ENCODE measurements at regions not wholly inside any gene's neighbourhood (a gene's known extent, or its start where the extent isn't known, plus 50 kb on each side); places are given as distances from the start of the nearest gene placed in this dataset.

- CTCF ChIA-PET, result no interaction called here
- ATAC-seq (ENCODE audit: low read depth) (no peak), DNase-seq (no peak)
- no peaks in the 10 kb centered on the region for H3K27me3 Mint-ChIP-seq
- H3K4me3 Mint-ChIP-seq, result no peak overlapping the region
- intact Hi-C loops (cut with micrococcal nuclease), result no loop called here
- H3K36me3 Mint-ChIP-seq (ENCODE audit: low read depth), result no peaks in the 10 kb centered on the region
- peaks cover 12% of the 10 kb centered on the region for H3K9me3 Mint-ChIP-seq
- POLR2A ChIA-PET, result no interaction called here
- H3K4me1 Mint-ChIP-seq, result no peaks in the 10 kb centered on the region
- no peak for TF ChIP-seq CTCF (IDR thresholded peaks at IDR 0.05)
- H3K27ac Mint-ChIP-seq, result no peak overlapping the region
These were observed 134.2 kb upstream of the PAQR3 start for GRCh38 chr4:79073471-79073870.

GRCh38 chr4:79065262-79065661, 126.0 kb upstream of the PAQR3 start:
- Mint-ChIP-seq H3K4me1 (no peaks in the 10 kb centered on the region), H3K36me3 (ENCODE audit: low read depth) (no peaks in the 10 kb centered on the region), H3K27me3 (no peaks in the 10 kb centered on the region), H3K9me3 (no peaks in the 10 kb centered on the region), H3K27ac (no peak overlapping the region), H3K4me3 (no peak overlapping the region)
- TF ChIP-seq CTCF (IDR thresholded peaks at IDR 0.05), result no peak
- POLR2A ChIA-PET, result no interaction called here
- DNase-seq (no peak), ATAC-seq (ENCODE audit: low read depth) (no peak)
- CTCF ChIA-PET, result no interaction called here
- intact Hi-C loops (cut with micrococcal nuclease), result no loop called here

GRCh38 chr4:79064806-79065205, 125.6 kb upstream of the PAQR3 start:
- H3K27me3 Mint-ChIP-seq, result no peaks in the 10 kb centered on the region
- H3K9me3 Mint-ChIP-seq, result no peaks in the 10 kb centered on the region
- no peak for ATAC-seq (ENCODE audit: low read depth)
- ChIA-PET CTCF (no interaction called here), POLR2A (no interaction called here)
- H3K36me3 Mint-ChIP-seq (ENCODE audit: low read depth), result no peaks in the 10 kb centered on the region
- H3K4me3 Mint-ChIP-seq, result no peak overlapping the region
- intact Hi-C loops (cut with micrococcal nuclease), result no loop called here
- TF ChIP-seq CTCF (IDR thresholded peaks at IDR 0.05), result no peak
- H3K27ac Mint-ChIP-seq, result no peak overlapping the region
- DNase-seq, result no peak
- no peaks in the 10 kb centered on the region for H3K4me1 Mint-ChIP-seq

DNA sequence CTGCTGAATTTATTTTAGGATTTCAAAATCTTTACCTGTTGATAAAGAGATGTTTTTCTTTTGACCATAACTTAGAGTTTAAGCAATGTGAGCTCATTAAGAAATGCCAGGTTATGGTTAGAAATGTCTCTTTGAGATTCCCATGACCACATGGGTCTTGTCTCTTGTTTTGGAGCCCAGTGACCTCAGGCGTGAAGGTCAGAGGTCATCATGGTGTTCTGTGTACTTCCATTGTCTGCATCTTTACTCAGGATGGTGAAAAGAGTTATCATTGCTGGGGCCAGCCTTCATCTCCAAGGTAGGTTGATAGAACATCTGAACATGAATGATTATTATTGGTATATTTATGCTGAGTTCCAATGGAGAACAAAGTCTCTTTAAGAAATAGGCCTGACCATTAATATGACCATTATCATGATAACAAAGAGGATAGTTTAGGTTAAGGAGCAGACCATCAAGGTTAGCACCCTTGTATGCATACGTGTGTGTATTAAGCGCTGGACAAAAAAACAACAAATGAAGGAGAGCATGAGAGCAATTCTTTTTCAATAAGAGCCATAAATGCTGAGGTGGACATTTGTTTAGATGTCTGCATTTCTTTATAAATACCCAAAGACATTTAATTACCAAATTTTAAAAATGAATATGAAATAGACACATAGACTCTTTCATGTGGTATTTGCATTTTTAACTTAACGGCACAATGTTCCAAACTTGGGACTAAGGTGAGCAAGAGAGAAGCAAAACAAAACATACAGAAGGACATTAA, 120.6 kb upstream of the PAQR3 start:
- no peaks in the 10 kb centered on the region for H3K4me1 Mint-ChIP-seq
- ChIA-PET POLR2A (no interaction called here), CTCF (no interaction called here)
- no peak for TF ChIP-seq CTCF (IDR thresholded peaks at IDR 0.05)
- peaks cover 2% of the 10 kb centered on the region for H3K27me3 Mint-ChIP-seq
- no peak for DNase-seq
- H3K4me3 Mint-ChIP-seq, result no peak overlapping the region
- intact Hi-C loops (cut with micrococcal nuclease), result no loop called here
- no peak for ATAC-seq (ENCODE audit: low read depth)
- no peaks in the 10 kb centered on the region for H3K36me3 Mint-ChIP-seq (ENCODE audit: low read depth)
- H3K9me3 Mint-ChIP-seq, result no peaks in the 10 kb centered on the region
- no peak overlapping the region for H3K27ac Mint-ChIP-seq

GRCh38 chr4:79057772-79058171, 118.5 kb upstream of the PAQR3 start:
- Mint-ChIP-seq H3K36me3 (ENCODE audit: low read depth) (no peaks in the 10 kb centered on the region), H3K9me3 (no peaks in the 10 kb centered on the region), H3K4me1 (no peaks in the 10 kb centered on the region), H3K27ac (no peak overlapping the region), H3K4me3 (no peak overlapping the region), H3K27me3 (peaks cover 2% of the 10 kb centered on the region)
- no peak for ATAC-seq (ENCODE audit: low read depth)
- ChIA-PET CTCF (no interaction called here), POLR2A (no interaction called here)
- TF ChIP-seq CTCF (IDR thresholded peaks at IDR 0.05), result no peak
- DNase-seq, result no peak
- intact Hi-C loops (cut with micrococcal nuclease), result no loop called here
